ENCODE measurements at regions not wholly inside any gene's neighbourhood (a gene's known extent, or its start where the extent isn't known, plus 50 kb on each side); places are given as distances from the start of the nearest gene placed in this dataset.

- no peak for DNase-seq
Observed at GRCh38 chr12:111195316-111195715, 173.6 kb downstream of the PHETA1 start.

GRCh38 chr12:111194703-111195051 is 174.2 kb downstream of the PHETA1 start:
- DNase-seq, result no peak

GRCh38 chr12:111193977-111194702 is 174.8 kb downstream of the PHETA1 start:
- DNase-seq, result no peak

GRCh38 chr12:111193496-111193895 is 175.4 kb downstream of the PHETA1 start:
- no peak for DNase-seq

GRCh38 chr12:111193067-111193466 is 175.8 kb downstream of the PHETA1 start:
- no peak for DNase-seq

GRCh38 chr12:111192647-111193046 is 176.2 kb downstream of the PHETA1 start:
- DNase-seq, result no peak

- no peak for DNase-seq
Observed at GRCh38 chr12:111190741-111191526, 178.0 kb downstream of the PHETA1 start.

- no peak for DNase-seq
Observed at GRCh38 chr12:111189792-111190191, 179.1 kb downstream of the PHETA1 start.

- no peak for DNase-seq
Observed at GRCh38 chr12:111188436-111188835, 180.5 kb downstream of the PHETA1 start.

GRCh38 chr12:111186347-111186746 is 182.5 kb downstream of the PHETA1 start:
- no peak for DNase-seq

- DNase-seq, result no peak
Observed at GRCh38 chr12:111185889-111186227, 183.0 kb downstream of the PHETA1 start.

- DNase-seq, result no peak
Observed at GRCh38 chr12:111185206-111185888, 183.5 kb downstream of the PHETA1 start.

- no peak for DNase-seq
Observed at GRCh38 chr12:111184161-111184560, 184.7 kb downstream of the PHETA1 start.

GRCh38 chr12:111183094-111183493 is 185.8 kb downstream of the PHETA1 start:
- DNase-seq, result no peak

GRCh38 chr12:111182382-111182781 is 186.5 kb downstream of the PHETA1 start:
- no peak for DNase-seq

- DNase-seq, result no peak
Observed at GRCh38 chr12:111181143-111181726, 187.7 kb downstream of the PHETA1 start.

- no peak for DNase-seq
Observed at GRCh38 chr12:111180426-111181142, 188.3 kb downstream of the PHETA1 start.

- DNase-seq, result no peak
Observed at GRCh38 chr12:111178181-111179081, 190.5 kb downstream of the PHETA1 start.

- DNase-seq, result no peak
Observed at GRCh38 chr12:111175396-111176094, 193.3 kb downstream of the PHETA1 start.

GRCh38 chr12:111174961-111175345 is 193.9 kb downstream of the PHETA1 start:
- DNase-seq, result no peak

Data from dermis blood vessel endothelial cell (primary cell).